GM08714 (cell line): ENCODE measurements at regions not wholly inside any gene's neighbourhood (a gene's known extent, or its start where the extent isn't known, plus 50 kb on each side); places are given as distances from the start of the nearest gene placed in this dataset.
"Not testable (repeated sequence)": the region's sequence is repeated elsewhere in the genome, so short reads cannot be mapped to it uniquely, and the experiment has no call there.

Source experiments
- H3K4me3 ChIP-seq: fragments of 200-500 bp; sonication (Bioruptor generic); 2 replicates; pipeline ENCODE4 v1.5.1; 2014; ENCODE audit warnings: mild to moderate bottlenecking, low read length, inconsistent platforms
- ZNF274 ChIP-seq: IDR thresholded peaks from 2 replicates; pipeline ENCODE4 v1.6.1; 2012; ENCODE audit warnings: mild to moderate bottlenecking, low read depth, low read length

DNA sequence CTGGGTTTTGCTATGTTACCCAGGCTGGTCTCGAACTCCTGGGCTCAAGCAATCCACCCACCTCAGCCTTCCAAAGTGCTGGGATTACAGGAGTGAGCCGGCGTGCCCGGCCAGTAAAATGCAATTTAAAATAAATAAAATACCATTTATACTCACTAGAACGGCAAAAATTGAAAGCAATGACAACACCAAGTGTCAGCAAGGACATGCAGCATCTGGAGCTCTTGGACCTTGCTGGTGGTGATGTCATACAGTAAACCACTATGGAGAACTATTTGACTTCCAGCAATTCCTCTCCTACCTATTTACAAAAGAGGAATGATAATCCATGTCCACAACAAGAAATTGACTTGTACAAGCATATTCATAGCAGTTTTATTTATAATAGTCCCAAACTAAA lies 105.7 kb upstream of the PHACTR1 start:
- no peak for TF ChIP-seq ZNF274

DNA sequence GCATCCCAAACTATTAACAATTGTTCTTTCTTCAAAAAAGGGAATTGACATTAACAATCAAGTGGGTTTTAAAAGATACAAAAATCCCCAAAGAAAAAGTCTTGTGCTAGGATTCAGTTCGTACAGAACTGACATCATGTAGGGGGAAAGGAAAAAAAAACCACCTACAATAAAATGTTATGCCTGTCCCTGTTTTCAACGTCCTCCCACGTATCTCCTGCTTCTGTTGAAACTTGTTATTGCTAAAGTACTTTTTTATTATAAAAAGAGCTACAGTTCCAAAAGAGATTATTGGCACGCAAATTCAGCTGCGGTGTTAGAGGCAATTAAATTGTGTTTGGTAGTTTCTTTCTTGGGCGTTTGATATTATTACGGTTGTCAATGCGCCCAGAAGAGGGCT lies 102.8 kb upstream of the PHACTR1 start:
- no peak for TF ChIP-seq ZNF274
- H3K4me3 ChIP-seq: no peak overlapping the region

More for the DNA sequence above, 105.7 kb upstream of the PHACTR1 start:
- no peak overlapping the region for H3K4me3 ChIP-seq

DNA sequence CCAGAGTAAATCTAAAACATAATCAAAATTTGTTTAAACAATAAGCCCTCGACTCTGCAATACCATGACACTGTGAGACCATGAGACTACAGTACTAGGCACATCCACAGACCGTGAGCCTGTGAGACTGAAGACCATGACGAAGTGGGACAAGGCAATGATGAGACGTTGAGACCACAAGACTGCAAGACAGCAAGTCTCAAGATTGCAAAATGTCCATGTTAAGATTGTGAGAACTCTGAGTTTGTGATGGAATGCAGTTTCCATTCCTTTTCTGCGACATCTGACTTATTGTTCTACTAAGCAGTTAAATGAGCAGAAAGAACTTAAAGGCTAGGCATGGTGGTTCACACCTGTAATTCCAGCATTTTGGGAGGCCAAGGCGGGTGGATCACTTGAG lies 102.1 kb upstream of the PHACTR1 start:
- no peak overlapping the region for H3K4me3 ChIP-seq
- no peak for TF ChIP-seq ZNF274

DNA sequence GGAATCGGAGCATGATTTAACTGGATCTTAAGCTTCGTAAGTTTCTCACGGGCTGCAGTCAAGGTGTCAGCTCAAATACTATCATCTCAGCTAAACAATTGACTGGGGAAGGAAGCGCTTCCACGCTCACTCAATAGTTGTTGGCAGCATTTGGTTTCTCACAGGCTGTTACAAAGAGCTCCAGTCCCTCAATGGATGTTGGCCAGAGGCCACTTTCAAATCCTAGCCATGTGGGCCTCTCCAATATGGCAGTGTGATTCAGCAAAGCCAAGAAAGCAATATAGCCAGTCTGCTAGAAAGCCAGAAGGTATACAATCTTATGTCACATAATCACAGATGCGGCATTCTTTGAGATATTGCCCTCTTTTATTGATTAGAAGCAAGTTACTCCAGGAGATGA lies 98.3 kb upstream of the PHACTR1 start:
- H3K4me3 ChIP-seq: no peak overlapping the region
- TF ChIP-seq ZNF274: no peak

DNA sequence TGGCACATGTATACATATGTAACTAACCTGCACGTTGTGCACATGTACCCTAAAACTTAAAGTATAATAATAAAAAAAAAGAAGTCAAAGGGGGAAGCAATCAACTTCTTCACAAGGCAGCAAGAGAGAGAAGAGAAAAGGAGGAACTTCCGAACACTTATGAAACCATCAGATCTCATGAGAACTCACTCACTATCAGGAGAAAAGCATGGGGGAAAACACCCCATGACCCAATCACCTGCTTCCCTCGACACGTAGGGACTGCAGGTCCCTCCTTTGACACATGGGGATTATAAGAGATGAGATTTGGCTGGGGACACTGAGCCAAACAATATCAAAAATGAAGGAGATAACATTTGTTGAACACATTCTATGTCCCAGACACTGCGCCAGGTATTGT lies 94.8 kb upstream of the PHACTR1 start:
- H3K4me3 ChIP-seq: no peak overlapping the region
- no peak for TF ChIP-seq ZNF274

DNA sequence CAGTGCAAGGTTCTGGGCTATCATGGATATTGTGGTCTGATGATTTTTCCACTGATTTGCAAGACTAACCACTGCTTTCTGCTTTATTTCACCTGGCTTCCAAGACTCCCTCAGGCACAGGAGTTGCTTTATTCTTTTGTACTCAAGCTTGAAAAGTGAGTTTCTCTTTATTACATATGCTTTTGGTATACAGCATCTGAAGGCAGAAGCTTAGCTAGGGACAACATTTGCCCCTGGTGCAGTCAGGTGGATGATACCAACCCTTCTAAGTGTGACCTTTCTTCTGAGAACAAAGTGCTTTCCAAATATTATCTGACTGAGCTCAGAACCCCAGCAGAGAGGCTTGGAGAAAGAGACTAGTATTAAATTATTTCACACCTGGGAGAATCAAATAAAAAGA lies 94.0 kb upstream of the PHACTR1 start:
- no peak for TF ChIP-seq ZNF274
- H3K4me3 ChIP-seq: no peak overlapping the region

DNA sequence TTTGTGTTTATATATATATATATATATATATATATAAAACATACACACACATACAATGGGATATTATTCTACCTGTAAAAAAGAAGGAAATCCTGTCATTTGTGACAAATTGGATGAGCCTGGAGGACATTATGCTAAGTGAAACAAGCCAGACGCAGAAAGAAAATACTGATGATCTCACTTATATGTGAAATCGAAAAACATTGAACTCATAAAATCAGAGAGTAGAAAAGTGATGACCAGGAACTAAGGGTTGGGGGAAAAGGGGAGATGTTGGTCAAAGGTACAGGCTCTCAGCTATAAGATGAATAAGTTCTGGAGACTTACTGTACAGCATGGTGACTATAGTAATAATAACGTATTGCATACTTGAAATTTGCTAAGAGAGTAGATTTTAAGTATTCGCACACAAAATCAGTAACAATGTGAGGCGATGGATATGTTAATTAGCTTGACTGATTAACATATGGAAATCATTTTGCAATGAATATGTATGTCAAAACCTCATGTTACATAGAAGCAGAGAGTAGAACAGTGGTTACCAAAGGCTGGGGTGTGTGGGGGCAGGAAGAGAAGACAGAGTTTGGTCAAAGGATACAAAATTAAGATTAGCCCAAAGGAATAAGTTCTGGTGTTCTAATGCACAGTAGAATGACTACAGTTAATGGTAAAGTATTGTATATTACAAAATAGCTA lies 92.3 kb upstream of the PHACTR1 start:
- TF ChIP-seq ZNF274: no peak
- H3K4me3 ChIP-seq: no peak overlapping the region

DNA sequence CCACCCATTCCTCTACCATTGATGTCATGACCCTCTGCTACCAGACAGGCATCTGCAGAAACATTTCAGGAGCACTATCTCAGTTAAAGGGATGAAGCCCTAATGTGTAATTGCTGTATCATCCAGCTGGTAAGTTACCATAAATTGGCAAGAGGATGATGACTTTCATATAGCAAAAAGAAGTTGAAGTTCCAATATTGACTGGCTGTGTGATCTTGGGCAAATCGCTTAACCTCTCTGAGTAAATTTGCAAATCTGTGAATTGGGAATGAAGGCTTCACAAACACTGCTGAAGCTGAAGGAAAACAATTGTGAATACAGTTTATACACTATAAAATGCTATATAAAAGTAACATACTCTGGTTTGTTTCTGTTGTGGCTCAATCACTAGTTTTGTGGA lies 89.5 kb upstream of the PHACTR1 start:
- no peak for TF ChIP-seq ZNF274
- no peak overlapping the region for H3K4me3 ChIP-seq

DNA sequence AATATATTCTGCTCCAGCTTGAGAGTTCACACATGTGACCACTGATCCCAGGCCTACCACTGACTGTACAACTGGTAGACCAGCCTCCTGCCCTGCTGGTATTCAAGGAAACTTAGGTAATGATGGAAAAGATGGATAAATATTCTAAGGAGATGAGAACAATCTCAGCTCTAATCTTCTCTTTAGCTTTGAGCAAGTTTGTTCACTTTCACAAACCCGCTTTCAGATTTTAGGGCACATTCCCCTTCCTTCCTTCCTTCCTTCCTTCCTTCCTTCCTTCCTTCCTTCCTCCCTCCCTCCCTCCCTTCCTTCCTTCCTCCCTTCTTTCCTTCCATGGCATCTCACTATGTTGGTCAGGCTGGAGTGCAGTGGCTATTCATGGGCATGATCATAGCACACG lies 88.2 kb upstream of the PHACTR1 start:
- TF ChIP-seq ZNF274: no peak
- no peak overlapping the region for H3K4me3 ChIP-seq

DNA sequence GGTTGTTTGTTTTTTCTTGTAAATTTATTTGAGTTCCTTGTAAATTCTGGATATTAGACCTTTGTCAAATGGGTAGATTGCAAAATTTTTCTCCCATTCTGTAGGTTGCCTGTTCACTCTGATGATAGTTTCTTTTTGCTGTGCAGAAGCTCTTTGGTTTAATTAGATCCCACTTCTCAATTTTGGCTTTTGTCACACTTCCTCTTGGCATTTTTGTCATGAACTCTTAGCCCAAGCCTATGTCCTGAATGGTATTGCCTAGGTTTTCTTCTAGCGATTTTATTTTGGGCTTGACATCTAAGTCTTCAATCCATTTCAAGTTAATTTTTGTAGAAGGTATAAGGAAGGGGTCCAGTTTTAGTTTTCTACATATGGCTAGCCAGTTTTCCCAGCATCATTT lies 82.8 kb upstream of the PHACTR1 start:
- not testable (repeated sequence) for H3K4me3 ChIP-seq

DNA sequence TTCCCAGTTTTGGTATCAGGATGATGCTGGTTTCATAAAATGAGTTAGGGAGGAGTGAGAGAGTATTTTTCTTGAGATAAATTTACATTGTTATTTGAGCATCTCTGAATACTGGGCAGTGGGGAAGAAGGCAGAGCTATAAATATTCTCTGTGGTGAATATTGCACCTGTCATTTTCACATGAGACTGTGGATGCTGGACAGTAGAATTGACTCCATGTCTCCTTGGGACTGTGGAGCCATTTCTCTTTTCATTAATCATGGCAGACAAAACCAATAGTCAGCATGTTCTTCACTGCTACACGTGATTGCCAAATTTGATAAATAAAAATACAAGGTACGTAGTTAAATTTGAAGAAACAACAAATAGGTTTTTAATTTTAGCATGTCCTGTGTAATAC lies 81.2 kb upstream of the PHACTR1 start:
- no peak for TF ChIP-seq ZNF274
- no peak overlapping the region for H3K4me3 ChIP-seq

DNA sequence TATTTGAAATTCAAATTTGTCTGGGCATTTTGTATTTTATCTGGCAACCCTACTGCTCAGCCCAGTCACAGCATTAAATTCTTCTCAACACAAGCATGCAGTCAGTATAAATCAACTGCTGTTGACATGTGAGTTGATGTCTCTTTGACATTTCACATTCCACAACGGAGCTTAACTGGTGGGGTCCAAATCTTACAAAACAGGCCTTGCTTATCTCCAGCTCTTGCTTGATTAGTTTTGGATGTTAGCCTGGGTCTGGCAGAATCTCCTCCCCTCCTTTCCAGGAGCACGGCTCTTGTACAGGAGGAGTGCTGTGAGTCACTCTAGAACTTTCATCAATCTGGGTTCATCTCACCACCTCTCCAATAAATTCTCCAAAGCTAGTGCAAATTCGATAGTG lies 80.8 kb upstream of the PHACTR1 start:
- no peak overlapping the region for H3K4me3 ChIP-seq
- no peak for TF ChIP-seq ZNF274

DNA sequence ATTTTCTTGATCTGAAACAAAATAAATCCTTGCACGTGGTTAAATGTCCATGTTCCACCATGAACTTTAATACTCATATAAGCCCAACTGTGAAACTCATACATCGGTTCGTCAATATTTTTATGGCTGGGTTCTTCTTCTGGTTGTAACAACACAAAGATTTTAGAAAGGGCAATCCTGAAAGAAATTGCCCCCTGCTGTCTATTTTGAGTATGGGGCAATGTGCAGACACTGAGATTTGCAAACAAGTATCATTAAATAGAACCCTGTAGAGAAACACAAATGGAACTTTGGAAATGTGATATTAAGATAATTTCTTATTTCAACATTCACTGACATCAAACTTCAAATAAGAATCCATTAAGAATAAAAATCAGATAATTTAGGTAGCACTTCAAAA lies 80.2 kb upstream of the PHACTR1 start:
- no peak overlapping the region for H3K4me3 ChIP-seq
- no peak for TF ChIP-seq ZNF274

DNA sequence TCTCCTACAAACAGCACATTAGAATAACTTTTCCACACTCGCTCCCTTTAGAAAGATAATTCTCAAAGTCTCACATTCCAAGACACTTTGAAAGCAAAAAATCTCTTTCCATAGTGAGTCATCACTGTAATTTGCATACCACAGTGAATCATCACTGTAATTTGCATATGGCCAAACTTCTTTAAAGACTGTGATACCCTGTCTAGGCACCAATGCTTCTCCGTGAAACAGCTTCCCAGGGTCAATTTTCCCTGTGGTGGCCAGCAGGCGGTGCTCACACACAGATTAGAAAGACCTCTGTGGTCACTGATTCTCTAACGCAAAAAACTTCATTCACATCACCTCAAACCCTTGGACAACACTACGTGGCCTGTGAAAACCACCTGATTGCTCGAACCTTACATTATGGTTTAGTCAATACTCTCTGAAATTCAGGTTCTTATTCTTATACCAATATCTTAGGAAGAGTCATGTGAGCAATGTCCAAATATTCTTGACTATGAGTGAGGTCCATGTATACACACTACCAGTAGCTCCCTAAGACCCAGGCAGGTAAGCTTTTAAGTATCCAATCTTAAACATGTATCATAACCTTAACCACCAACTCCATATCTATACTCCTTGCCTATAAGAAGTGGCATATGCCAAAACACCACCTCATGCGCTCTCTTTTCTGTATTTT lies 78.5 kb upstream of the PHACTR1 start:
- H3K4me3 ChIP-seq: no peak overlapping the region
- TF ChIP-seq ZNF274: no peak

DNA sequence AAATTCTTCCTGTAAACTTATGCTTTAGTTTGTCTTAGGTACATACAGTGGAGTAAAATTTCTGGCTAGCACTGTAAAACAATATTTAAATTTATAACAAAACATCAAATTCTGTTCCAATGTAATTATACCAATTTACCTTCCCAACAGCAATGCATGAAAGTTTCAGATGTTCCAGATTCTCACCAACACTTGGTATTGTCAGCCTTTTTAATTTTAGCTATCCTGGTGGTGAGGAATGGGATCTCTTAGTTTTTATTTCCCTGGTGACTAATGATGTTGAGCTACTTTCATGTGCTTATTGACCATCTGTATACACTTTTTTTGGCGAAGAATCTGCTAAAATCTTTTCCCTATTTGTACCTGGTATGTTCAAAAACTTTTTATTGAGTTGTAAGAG lies 76.1 kb upstream of the PHACTR1 start:
- TF ChIP-seq ZNF274: no peak
- H3K4me3 ChIP-seq: no peak overlapping the region

DNA sequence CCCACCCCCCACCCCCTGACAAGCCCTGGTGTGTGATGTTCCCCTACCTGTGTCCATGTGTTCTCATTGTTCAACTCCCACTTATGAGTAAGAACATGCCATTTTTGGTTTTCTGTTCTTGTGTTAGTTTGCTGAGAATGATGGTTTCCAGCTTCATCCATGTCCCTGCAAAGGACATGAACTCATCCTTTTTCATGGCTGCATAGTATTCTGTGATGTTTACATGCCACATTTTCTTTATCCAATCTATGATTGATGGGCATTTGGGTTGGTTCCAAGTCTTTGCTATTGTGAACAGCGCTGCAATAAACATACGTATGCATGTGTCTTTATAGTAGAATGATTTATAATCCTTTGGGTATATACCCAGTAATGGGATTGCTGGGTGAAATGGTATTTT lies 74.8 kb upstream of the PHACTR1 start:
- H3K4me3 ChIP-seq: not testable (repeated sequence)
